Femur (tissue), 1 donor: ENCODE measurements at regions not wholly inside any gene's neighbourhood (a gene's known extent, or its start where the extent isn't known, plus 50 kb on each side); places are given as distances from the start of the nearest gene placed in this dataset.

ENCODE experiments used
- DNase-seq: peaks from one replicate; pipeline ENCODE4 v3.0.0-alpha.2; 2017

GRCh38 chr4:17097362-17097761, 198.9 kb upstream of the LDB2 start:
- DNase-seq, result no peak

- DNase-seq, result no peak
Observed at GRCh38 chr4:17096692-17097091, 198.2 kb upstream of the LDB2 start.

- no peak for DNase-seq
Observed at GRCh38 chr4:17095771-17096170, 197.3 kb upstream of the LDB2 start.

- DNase-seq, result no peak
Observed at GRCh38 chr4:17094876-17095210, 196.4 kb upstream of the LDB2 start.

GRCh38 chr4:17094159-17094875, 195.9 kb upstream of the LDB2 start:
- DNase-seq, result no peak

- DNase-seq, result no peak
Observed at GRCh38 chr4:17093481-17093880, 195.0 kb upstream of the LDB2 start.

- no peak for DNase-seq
Observed at GRCh38 chr4:17092736-17093437, 194.4 kb upstream of the LDB2 start.

- no peak for DNase-seq
Observed at GRCh38 chr4:17091104-17091503, 192.7 kb upstream of the LDB2 start.

GRCh38 chr4:17090063-17090462, 191.6 kb upstream of the LDB2 start:
- DNase-seq, result no peak

GRCh38 chr4:17085416-17085815, 187.0 kb upstream of the LDB2 start:
- DNase-seq, result no peak

GRCh38 chr4:17082186-17082585, 183.7 kb upstream of the LDB2 start:
- no peak for DNase-seq

- no peak for DNase-seq
Observed at GRCh38 chr4:17081179-17081578, 182.7 kb upstream of the LDB2 start.

- DNase-seq, result no peak
Observed at GRCh38 chr4:17077105-17077504, 178.7 kb upstream of the LDB2 start.

GRCh38 chr4:17072483-17072882, 174.0 kb upstream of the LDB2 start:
- no peak for DNase-seq

- no peak for DNase-seq
Observed at GRCh38 chr4:17068891-17069290, 170.4 kb upstream of the LDB2 start.

- DNase-seq, result no peak
Observed at GRCh38 chr4:17068392-17068791, 169.9 kb upstream of the LDB2 start.

GRCh38 chr4:17066972-17067371, 168.5 kb upstream of the LDB2 start:
- DNase-seq, result peak; percentile 23

- no peak for DNase-seq
Observed at GRCh38 chr4:17066236-17066635, 167.8 kb upstream of the LDB2 start.

- DNase-seq, result no peak
Observed at GRCh38 chr4:17065821-17066220, 167.4 kb upstream of the LDB2 start.

GRCh38 chr4:17064959-17065358, 166.5 kb upstream of the LDB2 start:
- no peak for DNase-seq

- no peak for DNase-seq
Observed at GRCh38 chr4:17063888-17064287, 165.4 kb upstream of the LDB2 start.

- DNase-seq, result no peak
Observed at GRCh38 chr4:17060230-17060629, 161.8 kb upstream of the LDB2 start.

GRCh38 chr4:17058916-17059741, 160.7 kb upstream of the LDB2 start:
- DNase-seq, result peak; percentile 66

- DNase-seq, result peak; percentile 39
Observed at GRCh38 chr4:17058536-17058915, 160.1 kb upstream of the LDB2 start.
